GM18508 (cell line): ENCODE measurements at regions not wholly inside any gene's neighbourhood (a gene's known extent, or its start where the extent isn't known, plus 50 kb on each side); places are given as distances from the start of the nearest gene placed in this dataset.

Source experiments
- ATAC-seq: cut with Tn5 transposase; IDR thresholded peaks from one replicate; pipeline ENCODE4 v1.9.1; 2021; ENCODE audit warnings: moderate number of reproducible peaks; ENCODE audit not compliant: insufficient read depth, unreplicated experiment

- ATAC-seq = no peak
Measured at GRCh38 chr14:29102266-29102665, 335.7 kb downstream of the FOXG1 start.

- ATAC-seq = no peak
Measured at GRCh38 chr14:29102996-29103395, 336.4 kb downstream of the FOXG1 start.

- ATAC-seq = no peak
Measured at GRCh38 chr14:29108908-29109307, 342.3 kb downstream of the FOXG1 start.

GRCh38 chr14:29109589-29109988, 343.0 kb downstream of the FOXG1 start:
- ATAC-seq = no peak

GRCh38 chr14:29111554-29111953, 345.0 kb downstream of the FOXG1 start:
- no peak for ATAC-seq

GRCh38 chr14:29123017-29123416, 356.4 kb downstream of the FOXG1 start:
- no peak for ATAC-seq

- ATAC-seq = no peak
Measured at GRCh38 chr14:29126361-29126760, 359.8 kb downstream of the FOXG1 start.

- no peak for ATAC-seq
Measured at GRCh38 chr14:29126865-29127264, 360.3 kb downstream of the FOXG1 start.

GRCh38 chr14:29140016-29140415, 373.4 kb downstream of the FOXG1 start:
- ATAC-seq = no peak

- no peak for ATAC-seq
Measured at GRCh38 chr14:29144621-29145020, 378.0 kb downstream of the FOXG1 start.

GRCh38 chr14:29148221-29148620, 381.6 kb downstream of the FOXG1 start:
- no peak for ATAC-seq

- no peak for ATAC-seq
Measured at GRCh38 chr14:29149798-29150197, 383.2 kb downstream of the FOXG1 start.

GRCh38 chr14:29150659-29151058, 384.1 kb downstream of the FOXG1 start:
- no peak for ATAC-seq

- ATAC-seq = no peak
Measured at GRCh38 chr14:29156096-29156495, 389.5 kb downstream of the FOXG1 start.

- ATAC-seq = no peak
Measured at GRCh38 chr14:29161593-29161992, 395.0 kb downstream of the FOXG1 start.

- ATAC-seq = no peak
Measured at GRCh38 chr14:29163109-29163508, 396.5 kb downstream of the FOXG1 start.

GRCh38 chr14:29165431-29165830, 398.8 kb downstream of the FOXG1 start:
- ATAC-seq = no peak

- ATAC-seq = no peak
Measured at GRCh38 chr14:29166507-29166906, 399.9 kb downstream of the FOXG1 start.

GRCh38 chr14:29168149-29168548, 401.6 kb downstream of the FOXG1 start:
- ATAC-seq = no peak

- no peak for ATAC-seq
Measured at GRCh38 chr14:29169408-29169807, 402.8 kb downstream of the FOXG1 start.

GRCh38 chr14:29175706-29176105, 409.1 kb downstream of the FOXG1 start:
- no peak for ATAC-seq

GRCh38 chr14:29176876-29177275, 410.3 kb downstream of the FOXG1 start:
- no peak for ATAC-seq

GRCh38 chr14:29178971-29179370, 412.4 kb downstream of the FOXG1 start:
- no peak for ATAC-seq
